B cell (primary cell): ENCODE measurements at regions not wholly inside any gene's neighbourhood (a gene's known extent, or its start where the extent isn't known, plus 50 kb on each side); places are given as distances from the start of the nearest gene placed in this dataset.
A peak's percentile ranks its signal among the peaks of the same experiment; 100 is the strongest.

ENCODE experiments used
- ATAC-seq: fragments of 200-7000 bp; cut with Tn5 transposase; one replicate; pipeline ENCODE4 v1.10.0; 2021; ENCODE audit warnings: low read depth, mild to moderate bottlenecking, moderate number of reproducible peaks, moderate library complexity
- CTCF ChIA-PET: fragments of 350-600 bp; sonication (Branson Sonifier 250); formaldehyde crosslinking; loops from one replicate; lab custom pipeline; 2021; ENCODE audit warnings: antibody characterized with exemption, inconsistent platforms; lab: Charles Lee
- POLR2A ChIA-PET: fragments of 350-600 bp; sonication (Branson Sonifier 250); formaldehyde crosslinking; loops from one replicate; lab custom pipeline; 2021; ENCODE audit warnings: antibody characterized with exemption; lab: Charles Lee
- DNase-seq: peaks from one replicate; pipeline ENCODE4 v3.0.0; 2013
- H2AFZ ChIP-seq: 2 replicates; pipeline ENCODE4 v1.6.1; 2012; ENCODE audit warnings: mild to moderate bottlenecking, low read depth, low read length; ENCODE audit not compliant: insufficient read depth, poor library complexity, severe bottlenecking
- H3K27ac ChIP-seq, 2 donors: 1 replicate in 1 of 2; 2 replicates in 1 of 2; pipeline ENCODE4 v1.5.1; 2012 to 2013; ENCODE audit warnings: low read length in 2 of 2, mild to moderate bottlenecking in 2 of 2, moderate library complexity in 1 of 2
- H3K27me3 ChIP-seq, 4 experiments: fragments of 200-600 bp in 1 of 4; sonication (generic) in 1 of 4; replicated peaks in 1 of 4; 1 replicate in 2 of 4; 2 replicates in 2 of 4; pipeline versions ENCODE4 v1.6.1 to v1.7.0; 2013 to 2016; ENCODE audit warnings: low read length in 3 of 4, mild to moderate bottlenecking in 2 of 4, mixed read lengths in 1 of 4, moderate library complexity in 1 of 4; ENCODE audit not compliant: insufficient read depth in 4 of 4, control insufficient read depth in 3 of 4; ENCODE audit errors: control extremely low read depth in 1 of 4
- H3K36me3 ChIP-seq, 2 experiments: replicated peaks in 1 of 2; 1 replicate in 1 of 2; 2 replicates in 1 of 2; pipeline versions ENCODE4 v1.6.1 to v1.7.1; 2013; ENCODE audit warnings: low read length in 1 of 2; ENCODE audit not compliant: insufficient read depth in 2 of 2, control insufficient read depth in 1 of 2; ENCODE audit errors: control extremely low read depth in 1 of 2, extremely low read depth in 1 of 2
- H3K4me1 ChIP-seq, 2 donors: fragments of 200-600 bp in 1 of 2; sonication (generic) in 1 of 2; 1 replicate in 1 of 2; 2 replicates in 1 of 2; pipeline versions ENCODE4 v1.5.1 to v1.6.1; 2013 to 2017; ENCODE audit warnings: low read length in 2 of 2; ENCODE audit not compliant: control insufficient read depth in 2 of 2, insufficient read depth in 2 of 2
- H3K4me2 ChIP-seq: replicated peaks from 2 replicates; pipeline ENCODE3; 2012; ENCODE audit warnings: mild to moderate bottlenecking, low read depth, low read length; ENCODE audit not compliant: poor library complexity, severe bottlenecking
- H3K4me3 ChIP-seq, 5 experiments: fragments of 200-600 bp in 1 of 5; sonication (generic) in 1 of 5; 1 replicate in 3 of 5; 2 replicates in 2 of 5; pipeline versions ENCODE4 v1.5.1 to v1.7.0; 2011 to 2016; ENCODE audit warnings: low read length in 4 of 5, mild to moderate bottlenecking in 4 of 5, low read depth in 2 of 5, control low read depth in 1 of 5, moderate library complexity in 1 of 5; ENCODE audit not compliant: insufficient read depth in 1 of 5; ENCODE audit errors: control extremely low read depth in 1 of 5, extremely low read depth in 1 of 5
- H3K79me2 ChIP-seq: fragments of 200-600 bp; sonication (generic); one replicate; pipeline ENCODE4 v1.6.0; 2016; ENCODE audit warnings: low read length; ENCODE audit not compliant: control insufficient read depth, insufficient read depth
- H3K9ac ChIP-seq: fragments of 200-600 bp; sonication (generic); 2 replicates; pipeline ENCODE4 v1.6.1; 2017; ENCODE audit warnings: mild to moderate bottlenecking, low read length, moderate library complexity
- H3K9me3 ChIP-seq, 3 donors: one replicate each; pipeline versions ENCODE4 v1.6.1 to v1.7.1; 2013; ENCODE audit warnings: low read length in 2 of 3; ENCODE audit not compliant: control insufficient read depth in 2 of 3, insufficient read depth in 1 of 3; ENCODE audit errors: control extremely low read depth in 1 of 3
- H4K20me1 ChIP-seq: 2 replicates; pipeline ENCODE4 v1.6.0; 2012; ENCODE audit warnings: mild to moderate bottlenecking, low read length; ENCODE audit not compliant: insufficient read depth, control insufficient read depth, poor library complexity, severe bottlenecking
- H3K27ac Mint-ChIP-seq: one replicate; pipeline ENCODE4 v1.8.0; 2021; ENCODE audit warnings: mixed read lengths
- H3K27me3 Mint-ChIP-seq: one replicate; pipeline ENCODE4 v1.8.0; 2021; ENCODE audit warnings: mixed read lengths
- H3K4me1 Mint-ChIP-seq: one replicate; pipeline ENCODE4 v1.8.0; 2021; ENCODE audit warnings: mixed read lengths
- H3K4me3 Mint-ChIP-seq: one replicate; pipeline ENCODE4 v1.8.0; 2021; ENCODE audit warnings: mixed read lengths
- H3K9me3 Mint-ChIP-seq: one replicate; pipeline ENCODE4 v1.8.0; 2022; ENCODE audit warnings: mixed read lengths; ENCODE audit not compliant: insufficient read depth
- EZH2 ChIP-seq: IDR thresholded peaks from 2 replicates; pipeline ENCODE4 v1.6.1; 2012; ENCODE audit warnings: borderline replicate concordance, low read depth, mild to moderate bottlenecking, moderate library complexity, low read length; ENCODE audit not compliant: insufficient read depth, poor library complexity, severe bottlenecking
- WGBS: methylation state at CpG from one replicate; pipeline ENCODE4 v1.1.5; 2013; ENCODE audit warnings: missing lambda C conversion rate; ENCODE audit not compliant: insufficient coverage; 5-methylcytosine and 5-hydroxymethylcytosine counted together
- intact Hi-C: fragments of 100-400 bp; cut with micrococcal nuclease; formaldehyde crosslinking; loops from one replicate; pipeline ENCODE4 v1.10.0; 2022
- TF ChIP-seq, protein P1 (sequence below): fragments of 200-600 bp; IDR thresholded peaks from one replicate; pipeline ENCODE4 v1.8.0; 2022; ENCODE audit warnings: antibody characterized with exemption, mild to moderate bottlenecking

DNA sequence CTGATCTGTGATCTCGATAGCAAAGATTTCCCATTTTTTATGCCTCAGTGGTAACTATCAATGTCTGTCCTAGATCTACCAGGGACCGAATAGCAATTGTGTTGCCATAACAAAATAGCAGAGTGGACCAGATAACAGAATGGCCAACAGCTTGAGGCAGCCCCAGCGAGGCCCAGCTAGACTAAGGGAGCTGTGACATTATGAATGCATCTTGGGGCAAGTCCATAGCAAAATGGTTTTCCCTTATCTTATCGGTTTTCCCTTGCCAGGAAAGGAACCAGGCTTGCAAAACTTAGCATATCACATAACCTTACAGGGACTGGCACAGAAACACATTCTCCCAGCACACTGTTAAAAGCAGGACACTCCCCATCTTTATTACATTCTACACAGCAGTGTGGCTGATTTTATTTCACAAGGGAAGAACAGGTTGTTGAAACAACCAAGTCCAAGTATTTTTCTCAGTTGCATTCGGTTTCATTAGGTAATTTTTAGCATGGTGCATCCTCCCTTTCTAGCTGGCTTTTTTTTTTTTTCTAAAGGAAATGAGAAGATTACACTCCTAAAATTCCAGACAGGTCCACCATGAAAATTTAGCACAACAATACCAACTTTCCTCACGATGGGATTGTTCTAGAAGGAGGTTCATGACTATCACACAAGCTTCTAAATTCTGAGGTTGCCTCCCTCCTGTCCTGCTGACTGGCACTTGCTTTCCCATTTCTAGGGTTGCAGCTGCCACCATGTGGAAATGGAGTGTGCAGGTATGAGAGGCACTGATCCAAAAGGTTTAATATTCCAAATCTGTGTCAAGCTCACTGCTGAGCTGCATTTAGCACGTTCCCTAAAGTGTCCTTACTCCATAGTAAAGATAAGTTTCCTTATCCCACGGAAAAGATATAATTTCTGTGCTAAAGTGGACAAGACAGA, 97.0 kb upstream of the SLC35G4 start:
- WGBS = 84% methylated on average over 3 of the region's 8 CpGs
- TF ChIP-seq, protein P1, sequence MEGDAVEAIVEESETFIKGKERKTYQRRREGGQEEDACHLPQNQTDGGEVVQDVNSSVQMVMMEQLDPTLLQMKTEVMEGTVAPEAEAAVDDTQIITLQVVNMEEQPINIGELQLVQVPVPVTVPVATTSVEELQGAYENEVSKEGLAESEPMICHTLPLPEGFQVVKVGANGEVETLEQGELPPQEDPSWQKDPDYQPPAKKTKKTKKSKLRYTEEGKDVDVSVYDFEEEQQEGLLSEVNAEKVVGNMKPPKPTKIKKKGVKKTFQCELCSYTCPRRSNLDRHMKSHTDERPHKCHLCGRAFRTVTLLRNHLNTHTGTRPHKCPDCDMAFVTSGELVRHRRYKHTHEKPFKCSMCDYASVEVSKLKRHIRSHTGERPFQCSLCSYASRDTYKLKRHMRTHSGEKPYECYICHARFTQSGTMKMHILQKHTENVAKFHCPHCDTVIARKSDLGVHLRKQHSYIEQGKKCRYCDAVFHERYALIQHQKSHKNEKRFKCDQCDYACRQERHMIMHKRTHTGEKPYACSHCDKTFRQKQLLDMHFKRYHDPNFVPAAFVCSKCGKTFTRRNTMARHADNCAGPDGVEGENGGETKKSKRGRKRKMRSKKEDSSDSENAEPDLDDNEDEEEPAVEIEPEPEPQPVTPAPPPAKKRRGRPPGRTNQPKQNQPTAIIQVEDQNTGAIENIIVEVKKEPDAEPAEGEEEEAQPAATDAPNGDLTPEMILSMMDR = no peak
- TF ChIP-seq EZH2 = no peak
- H3K4me1 Mint-ChIP-seq = peaks cover 10% of the 10 kb centered on the region
- Histone ChIP-seq H3K27ac (no peak overlapping the region), H3K9me3 (no peaks in the 10 kb centered on the region), H3K4me2 (no peak overlapping the region), H3K79me2 (no peaks in the 10 kb centered on the region), H3K36me3 (no peaks in the 10 kb centered on the region), H3K27me3 (no peaks in the 10 kb centered on the region), H2AFZ (peak overlapping the region; percentile 61), H3K4me1 (peaks cover 0 to 6% of the 10 kb centered on the region in 2 donors), H3K4me3 (no peak overlapping the region), H3K9ac (no peak overlapping the region), H4K20me1 (no peaks in the 10 kb centered on the region)
- H3K9me3 Mint-ChIP-seq = no peaks in the 10 kb centered on the region
- ChIA-PET CTCF (no interaction called here), POLR2A (no interaction called here)
- no peaks in the 10 kb centered on the region for H3K27me3 Mint-ChIP-seq
- no peak for ATAC-seq
- H3K4me3 Mint-ChIP-seq = no peak overlapping the region
- intact Hi-C loops = no loop called here
- no peak overlapping the region for H3K27ac Mint-ChIP-seq
- DNase-seq = no peak

DNA sequence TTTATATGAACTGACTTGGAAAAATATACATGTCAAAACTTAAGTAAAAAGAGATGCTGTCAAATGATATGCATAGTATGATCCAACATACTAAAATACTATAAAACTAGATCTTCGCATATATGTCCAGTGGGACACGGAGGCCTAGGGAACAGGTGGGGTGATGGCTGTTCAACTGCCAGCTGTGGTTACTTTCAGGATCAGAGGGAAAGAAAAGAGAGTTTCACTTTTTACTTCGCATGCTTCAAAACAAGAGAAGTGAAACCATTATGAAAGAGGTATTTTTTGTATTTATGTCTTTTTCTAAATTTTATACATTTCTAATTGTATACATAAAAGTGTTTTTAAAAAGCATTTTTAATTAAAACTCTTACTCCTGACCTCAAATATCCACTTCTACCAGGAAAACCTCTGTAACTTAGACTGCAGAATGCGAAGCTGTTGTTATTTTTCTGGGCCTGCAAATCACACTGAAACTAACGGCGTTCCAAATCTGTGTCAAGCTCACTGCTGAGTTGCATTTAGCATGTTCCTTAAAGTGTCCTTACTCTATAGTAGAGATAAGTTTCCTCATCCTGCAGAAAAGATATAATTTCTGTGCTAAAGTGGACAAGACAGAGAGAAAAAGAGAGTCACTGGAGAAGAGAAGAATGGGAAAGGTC, 97.8 kb upstream of the SLC35G4 start:
- H3K79me2 ChIP-seq = no peaks in the 10 kb centered on the region
- H2AFZ ChIP-seq = peak overlapping the region; percentile 61
- intact Hi-C loops = no loop called here
- no peak overlapping the region for H3K9ac ChIP-seq
- H3K27ac ChIP-seq = no peak overlapping the region
- Mint-ChIP-seq H3K4me1 (peaks cover 10% of the 10 kb centered on the region), H3K9me3 (no peaks in the 10 kb centered on the region), H3K27me3 (no peaks in the 10 kb centered on the region), H3K27ac (no peak overlapping the region), H3K4me3 (peak overlapping the region; percentile 23)
- peaks cover 0 to 6% of the 10 kb centered on the region in 2 donors for H3K4me1 ChIP-seq
- POLR2A ChIA-PET = no interaction called here
- no peak for TF ChIP-seq EZH2
- TF ChIP-seq, protein P1 = no peak
- H3K4me3 ChIP-seq = no peak overlapping the region
- no peak overlapping the region for H3K4me2 ChIP-seq
- H4K20me1 ChIP-seq = no peaks in the 10 kb centered on the region
- H3K9me3 ChIP-seq = no peaks in the 10 kb centered on the region
- no peak for ATAC-seq
- no peaks in the 10 kb centered on the region for H3K36me3 ChIP-seq
- WGBS = 10% methylated on average over 3 of the region's 6 CpGs
- no peaks in the 10 kb centered on the region for H3K27me3 ChIP-seq
- CTCF ChIA-PET = no interaction called here
- no peak for DNase-seq
